ENCODE measurements at regions not wholly inside any gene's neighbourhood (a gene's known extent, or its start where the extent isn't known, plus 50 kb on each side); places are given as distances from the start of the nearest gene placed in this dataset.

GRCh38 chr6:21691685-21692346 lies 98.3 kb downstream of the SOX4 start:
- CTCF ChIA-PET = interaction anchor here (0.7 kb wide), 1 partner anchor 9 kb away, joined by 5 read pairs; no protein-coding TSS in a partner anchor
- H2AK9ac ChIP-seq (replicated peaks; ENCODE audit: low read depth, low read length, poor library complexity) = no peak overlapping the region
- no peak overlapping the region for H3K27ac ChIP-seq (ENCODE audit: insufficient read depth, low read length)
- no peak overlapping the region for H3K4ac ChIP-seq (ENCODE audit: low read depth, low read length)
- peaks cover 3% of the 10 kb centered on the region for H3K9me3 ChIP-seq (ENCODE audit: control insufficient read depth, insufficient read depth, low read length)
- H3K27me3 ChIP-seq (ENCODE audit: control insufficient read depth, insufficient read depth, low read length) = no peaks in the 10 kb centered on the region
- WGBS, 2 experiments (ENCODE audit: extremely low coverage in 2 of 2, insufficient read length in 1 of 2) = no CpG with 5 or more reads among the region's 5 CpGs
- H2AK5ac ChIP-seq (ENCODE audit: low read depth, low read length) = no peak overlapping the region
- H3K9me1 ChIP-seq (ENCODE audit: insufficient read depth, low read length) = no peaks in the 10 kb centered on the region
- POLR2A ChIA-PET (ENCODE audit: unreplicated experiment) = no interaction called here
- H4K20me1 ChIP-seq (ENCODE audit: insufficient read depth, low read length) = no peaks in the 10 kb centered on the region
- no peak overlapping the region for H2BK120ac ChIP-seq (ENCODE audit: low read depth, low read length)
- H3K14ac ChIP-seq (replicated peaks; ENCODE audit: low read depth, low read length) = no peak overlapping the region
- no peak overlapping the region for H2BK15ac ChIP-seq (ENCODE audit: low read depth, low read length)
- DNase-seq (no peak), ATAC-seq (ENCODE audit: low read depth) (no peak)
- no peak overlapping the region for H3K18ac ChIP-seq (ENCODE audit: low read depth, low read length)
- in situ Hi-C loops (cut with MboI; ENCODE audit: low sequenced_read_pairs) (no loop called here), dilution Hi-C loops (cut with HindIII; ENCODE audit: low sequenced_read_pairs, unreplicated experiment) (no loop called here), intact Hi-C loops (cut with micrococcal nuclease) (no loop called here)
- peaks cover 4% of the 10 kb centered on the region for H3K36me3 ChIP-seq (ENCODE audit: control insufficient read depth, insufficient read depth, low read length)
- H2BK5ac ChIP-seq (ENCODE audit: low read depth, low read length, poor library complexity, severe bottlenecking) = no peak overlapping the region
- H4K8ac ChIP-seq (ENCODE audit: low read depth in 2 of 2, low read length in 2 of 2) = no peak overlapping the region
- H3K4me3 ChIP-seq (ENCODE audit: insufficient read depth, low read depth, low read length) = no peak overlapping the region
- no peak overlapping the region for H3K23ac ChIP-seq (ENCODE audit: low read depth, low read length)
- H4K91ac ChIP-seq (ENCODE audit: insufficient read depth, low read depth, low read length) = no peak overlapping the region
- H3K4me2 ChIP-seq (ENCODE audit: low read depth, low read length) = no peak overlapping the region
- peaks cover 0 to 3% of the 10 kb centered on the region in 2 experiments; a peak in 2 of 4 replicates for H3K79me1 ChIP-seq (ENCODE audit: low read depth in 1 of 2, low read length in 2 of 2)
- H2AFZ ChIP-seq (replicated peaks; ENCODE audit: low read length, poor library complexity) = no peak overlapping the region
- no peak overlapping the region for H2BK20ac ChIP-seq (ENCODE audit: low read depth, low read length)
- H3K9ac ChIP-seq (ENCODE audit: low read depth, low read length) = no peak overlapping the region
- H3K56ac ChIP-seq (ENCODE audit: extremely low read depth, insufficient read depth, low read length) = no peak overlapping the region
- no peak for TF ChIP-seq FOS (IDR thresholded peaks at IDR 0.05; ENCODE audit: low read depth, low read length)
- H3K4me1 ChIP-seq (ENCODE audit: control insufficient read depth, insufficient read depth, low read length) = no peaks in the 10 kb centered on the region
- BruUV-seq (replicated peaks) = no TSS peak
- no peak overlapping the region for H4K5ac ChIP-seq (ENCODE audit: low read depth, low read length)
